ENCODE measurements at regions not wholly inside any gene's neighbourhood (a gene's known extent, or its start where the extent isn't known, plus 50 kb on each side); places are given as distances from the start of the nearest gene placed in this dataset.

- DNase-seq (ENCODE audit: low read depth in 3 of 3): no peak
These were observed 429.2 kb upstream of the NR2F2 start for GRCh38 chr15:95901271-95901670.

- DNase-seq (ENCODE audit: low read depth in 3 of 3): no peak
These were observed 427.9 kb upstream of the NR2F2 start for GRCh38 chr15:95902606-95903005.

GRCh38 chr15:95903352-95903751, 427.1 kb upstream of the NR2F2 start:
- no peak for DNase-seq (ENCODE audit: low read depth in 3 of 3)

- DNase-seq (ENCODE audit: low read depth in 3 of 3): no peak
These were observed 419.8 kb upstream of the NR2F2 start for GRCh38 chr15:95910643-95911212.

- DNase-seq (ENCODE audit: low read depth in 3 of 3): no peak
These were observed 418.8 kb upstream of the NR2F2 start for GRCh38 chr15:95911570-95912279.

GRCh38 chr15:95912280-95912625, 418.2 kb upstream of the NR2F2 start:
- no peak for DNase-seq (ENCODE audit: low read depth in 3 of 3)

- DNase-seq (ENCODE audit: low read depth in 3 of 3): no peak
These were observed 417.8 kb upstream of the NR2F2 start for GRCh38 chr15:95912728-95913127.

- no peak for DNase-seq (ENCODE audit: low read depth in 3 of 3)
These were observed 413.9 kb upstream of the NR2F2 start for GRCh38 chr15:95916568-95916967.

GRCh38 chr15:95918525-95918924, 412.0 kb upstream of the NR2F2 start:
- DNase-seq (ENCODE audit: low read depth in 3 of 3): no peak

- DNase-seq (ENCODE audit: low read depth in 3 of 3): no peak
These were observed 411.0 kb upstream of the NR2F2 start for GRCh38 chr15:95919460-95919859.

- DNase-seq (ENCODE audit: low read depth in 3 of 3): no peak
These were observed 409.1 kb upstream of the NR2F2 start for GRCh38 chr15:95921404-95921803.

- no peak for DNase-seq (ENCODE audit: low read depth in 3 of 3)
These were observed 408.1 kb upstream of the NR2F2 start for GRCh38 chr15:95922431-95922830.

- DNase-seq (ENCODE audit: low read depth in 3 of 3): no peak
These were observed 406.7 kb upstream of the NR2F2 start for GRCh38 chr15:95923792-95924191.

GRCh38 chr15:95928822-95929221, 401.7 kb upstream of the NR2F2 start:
- no peak for DNase-seq (ENCODE audit: low read depth in 3 of 3)

- no peak for DNase-seq (ENCODE audit: low read depth in 3 of 3)
These were observed 401.2 kb upstream of the NR2F2 start for GRCh38 chr15:95929232-95929846.

- no peak for DNase-seq (ENCODE audit: low read depth in 3 of 3)
These were observed 399.7 kb upstream of the NR2F2 start for GRCh38 chr15:95930659-95931375.

GRCh38 chr15:95931619-95932018, 398.9 kb upstream of the NR2F2 start:
- no peak for DNase-seq (ENCODE audit: low read depth in 3 of 3)

GRCh38 chr15:95932141-95932540, 398.4 kb upstream of the NR2F2 start:
- no peak for DNase-seq (ENCODE audit: low read depth in 3 of 3)

- DNase-seq (ENCODE audit: low read depth in 3 of 3): no peak
These were observed 397.8 kb upstream of the NR2F2 start for GRCh38 chr15:95932676-95933075.

- DNase-seq (ENCODE audit: low read depth in 3 of 3): no peak
These were observed 394.6 kb upstream of the NR2F2 start for GRCh38 chr15:95935852-95936251.

- no peak for DNase-seq (ENCODE audit: low read depth in 3 of 3)
These were observed 393.4 kb upstream of the NR2F2 start for GRCh38 chr15:95937128-95937528.

- DNase-seq (ENCODE audit: low read depth in 3 of 3): no peak
These were observed 390.0 kb upstream of the NR2F2 start for GRCh38 chr15:95940431-95940985.
